Transverse colon (tissue), 4 donors: ENCODE measurements at regions not wholly inside any gene's neighbourhood (a gene's known extent, or its start where the extent isn't known, plus 50 kb on each side); places are given as distances from the start of the nearest gene placed in this dataset.
"Not testable (repeated sequence)": the region's sequence is repeated elsewhere in the genome, so short reads cannot be mapped to it uniquely, and the experiment has no call there.

ENCODE experiments used
- CTCF ChIP-seq, 5 experiments: fragments of 200-600 bp in 3 of 5; fragments of 450-650 bp in 2 of 5; sonication (generic) in 3 of 5; IDR thresholded peaks; 1 replicate in 2 of 5; 2 replicates in 3 of 5; pipeline ENCODE4 v1.5.1; 2016 to 2017; ENCODE audit warnings: antibody characterized with exemption in 5 of 5, inconsistent platforms in 3 of 5, mild to moderate bottlenecking in 2 of 5, moderate library complexity in 1 of 5
- EP300 ChIP-seq: sonication (generic); formaldehyde crosslinking; IDR thresholded peaks from one replicate; pipeline ENCODE4 v1.6.1; 2017; ENCODE audit warnings: antibody characterized with exemption, low read depth
- POLR2A ChIP-seq: fragments of 450-650 bp; IDR thresholded peaks from one replicate; pipeline ENCODE4 v1.6.1; 2016; ENCODE audit warnings: antibody characterized with exemption, mild to moderate bottlenecking, moderate library complexity
- POLR2AphosphoS5 ChIP-seq, 3 donors: sonication (generic); formaldehyde crosslinking; IDR thresholded peaks; one replicate each; pipeline ENCODE4 v1.6.1; 2016; ENCODE audit warnings: antibody characterized with exemption in 3 of 3

GRCh38 chr5:42868417-42868816 is 56.7 kb upstream of the SELENOP start:
- TF ChIP-seq POLR2A; CTCF (IDR thresholded peaks at IDR 0.05); POLR2AphosphoS5 (IDR thresholded peaks at IDR 0.05); EP300: not testable (repeated sequence)
